DND-41 (cell line): ENCODE measurements at regions not wholly inside any gene's neighbourhood (a gene's known extent, or its start where the extent isn't known, plus 50 kb on each side); places are given as distances from the start of the nearest gene placed in this dataset.

ENCODE experiments used
- ATAC-seq: fragments of 200-7000 bp; cut with Tn5 transposase; 3 replicates; pipeline ENCODE4 v1.9.1; 2021; ENCODE audit warnings: low read depth; ENCODE audit not compliant: insufficient read depth
- DNase-seq: peaks from one replicate; pipeline ENCODE4 v3.0.0-alpha.2; 2020
- H2AFZ ChIP-seq: 2 replicates; pipeline ENCODE4 v1.6.0; 2012; ENCODE audit warnings: low read depth, low read length
- H3K27ac ChIP-seq: 2 replicates; pipeline ENCODE4 v1.5.1; 2012; ENCODE audit warnings: low read length, inconsistent platforms
- H3K27me3 ChIP-seq: fragments of 200-600 bp; sonication (generic); 2 replicates; pipeline ENCODE4 v1.6.0; 2012; ENCODE audit warnings: low read length, mild to moderate bottlenecking, inconsistent platforms; ENCODE audit not compliant: insufficient read depth, poor library complexity
- H3K36me3 ChIP-seq: 2 replicates; pipeline ENCODE4 v1.5.1; 2012; ENCODE audit warnings: low read length, inconsistent platforms; ENCODE audit not compliant: insufficient read depth
- H3K4me1 ChIP-seq: 2 replicates; pipeline ENCODE4 v1.5.1; 2012; ENCODE audit warnings: mild to moderate bottlenecking, low read length; ENCODE audit not compliant: insufficient read depth
- H3K4me2 ChIP-seq: 2 replicates; pipeline ENCODE4 v1.6.0; 2012; ENCODE audit warnings: mild to moderate bottlenecking, moderate library complexity, low read length, inconsistent platforms; ENCODE audit not compliant: insufficient read depth
- H3K4me3 ChIP-seq, 2 experiments: fragments of 200-600 bp in 1 of 2; shearing (Covaris generic) in 1 of 2; 2 replicates each; pipeline ENCODE4 v1.5.1; 2012 to 2016; ENCODE audit warnings: inconsistent platforms in 2 of 2, low read length in 2 of 2, mild to moderate bottlenecking in 2 of 2, low read depth in 1 of 2, moderate library complexity in 1 of 2
- H3K79me2 ChIP-seq: 2 replicates; pipeline ENCODE4 v1.6.0; 2012; ENCODE audit warnings: low read length, inconsistent platforms; ENCODE audit not compliant: insufficient read depth
- H3K9ac ChIP-seq: 2 replicates; pipeline ENCODE4 v1.6.0; 2012; ENCODE audit warnings: low read depth, mild to moderate bottlenecking, inconsistent platforms, low read length, moderate library complexity
- H3K9me3 ChIP-seq: 2 replicates; pipeline ENCODE4 v1.5.1; 2012; ENCODE audit warnings: low read length, moderate library complexity, mild to moderate bottlenecking, inconsistent platforms; ENCODE audit not compliant: insufficient read depth, severe bottlenecking
- H4K20me1 ChIP-seq: 2 replicates; pipeline ENCODE4 v1.6.0; 2012; ENCODE audit warnings: low read length; ENCODE audit not compliant: insufficient read depth
- EZH2 ChIP-seq: IDR thresholded peaks from 3 replicates; pipeline ENCODE4 v1.6.1; 2012; ENCODE audit warnings: borderline replicate concordance, low read depth, mild to moderate bottlenecking, moderate library complexity, low read length, inconsistent platforms; ENCODE audit not compliant: severe bottlenecking
- TF ChIP-seq, protein P1 (sequence below): IDR thresholded peaks from 2 replicates; pipeline ENCODE4 v1.5.1; 2012; ENCODE audit warnings: borderline replicate concordance, low read length, moderate library complexity, mild to moderate bottlenecking; ENCODE audit not compliant: poor library complexity, severe bottlenecking; ENCODE audit errors: extremely low read depth

GRCh38 chr5:96016216-96016615 is 54.6 kb upstream of the ELL2 start:
- H3K4me2 ChIP-seq = no peak overlapping the region
- no peak overlapping the region for H3K27ac ChIP-seq
- H3K79me2 ChIP-seq = no peaks in the 10 kb centered on the region
- H3K36me3 ChIP-seq = no peaks in the 10 kb centered on the region
- no peak overlapping the region for H3K9ac ChIP-seq
- TF ChIP-seq EZH2 = no peak
- TF ChIP-seq, protein P1, sequence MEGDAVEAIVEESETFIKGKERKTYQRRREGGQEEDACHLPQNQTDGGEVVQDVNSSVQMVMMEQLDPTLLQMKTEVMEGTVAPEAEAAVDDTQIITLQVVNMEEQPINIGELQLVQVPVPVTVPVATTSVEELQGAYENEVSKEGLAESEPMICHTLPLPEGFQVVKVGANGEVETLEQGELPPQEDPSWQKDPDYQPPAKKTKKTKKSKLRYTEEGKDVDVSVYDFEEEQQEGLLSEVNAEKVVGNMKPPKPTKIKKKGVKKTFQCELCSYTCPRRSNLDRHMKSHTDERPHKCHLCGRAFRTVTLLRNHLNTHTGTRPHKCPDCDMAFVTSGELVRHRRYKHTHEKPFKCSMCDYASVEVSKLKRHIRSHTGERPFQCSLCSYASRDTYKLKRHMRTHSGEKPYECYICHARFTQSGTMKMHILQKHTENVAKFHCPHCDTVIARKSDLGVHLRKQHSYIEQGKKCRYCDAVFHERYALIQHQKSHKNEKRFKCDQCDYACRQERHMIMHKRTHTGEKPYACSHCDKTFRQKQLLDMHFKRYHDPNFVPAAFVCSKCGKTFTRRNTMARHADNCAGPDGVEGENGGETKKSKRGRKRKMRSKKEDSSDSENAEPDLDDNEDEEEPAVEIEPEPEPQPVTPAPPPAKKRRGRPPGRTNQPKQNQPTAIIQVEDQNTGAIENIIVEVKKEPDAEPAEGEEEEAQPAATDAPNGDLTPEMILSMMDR = no peak
- DNase-seq (no peak), ATAC-seq (no peak)
- no peaks in the 10 kb centered on the region for H3K27me3 ChIP-seq
- no peaks in the 10 kb centered on the region for H4K20me1 ChIP-seq
- no peaks in the 10 kb centered on the region for H3K9me3 ChIP-seq
- no peak overlapping the region for H3K4me3 ChIP-seq
- no peak overlapping the region for H2AFZ ChIP-seq
- no peaks in the 10 kb centered on the region for H3K4me1 ChIP-seq

DNA sequence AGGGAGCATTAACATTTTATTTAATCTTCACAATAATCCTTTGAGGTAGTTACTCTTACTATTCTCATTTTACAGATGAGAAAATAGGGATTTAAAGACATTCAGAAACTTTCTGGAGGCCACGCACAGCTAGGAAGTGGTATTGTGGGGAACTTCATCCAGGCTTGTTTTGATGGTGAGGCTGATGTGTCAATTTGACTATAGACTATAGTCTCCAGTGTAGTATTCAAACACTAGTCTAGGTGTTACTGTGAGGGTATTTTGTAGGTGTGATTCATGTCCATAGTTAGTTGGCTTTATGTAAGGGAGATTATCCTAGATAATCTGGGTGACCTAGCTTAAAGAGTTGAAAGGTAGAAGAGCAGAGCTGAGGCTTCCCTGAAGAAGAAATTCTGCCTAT is 54.1 kb upstream of the ELL2 start:
- no peak overlapping the region for H2AFZ ChIP-seq
- ATAC-seq (peak; percentile 48; the same call in 2 of the 3 replicates), DNase-seq (no peak)
- TF ChIP-seq EZH2 = no peak
- TF ChIP-seq, protein P1 = no peak
- H3K27me3 ChIP-seq = no peaks in the 10 kb centered on the region
- no peak overlapping the region for H3K4me3 ChIP-seq
- no peak overlapping the region for H3K4me2 ChIP-seq
- no peak overlapping the region for H3K27ac ChIP-seq
- no peaks in the 10 kb centered on the region for H3K79me2 ChIP-seq
- no peaks in the 10 kb centered on the region for H3K4me1 ChIP-seq
- no peaks in the 10 kb centered on the region for H3K9me3 ChIP-seq
- no peak overlapping the region for H3K9ac ChIP-seq
- no peaks in the 10 kb centered on the region for H3K36me3 ChIP-seq
- no peaks in the 10 kb centered on the region for H4K20me1 ChIP-seq

DNA sequence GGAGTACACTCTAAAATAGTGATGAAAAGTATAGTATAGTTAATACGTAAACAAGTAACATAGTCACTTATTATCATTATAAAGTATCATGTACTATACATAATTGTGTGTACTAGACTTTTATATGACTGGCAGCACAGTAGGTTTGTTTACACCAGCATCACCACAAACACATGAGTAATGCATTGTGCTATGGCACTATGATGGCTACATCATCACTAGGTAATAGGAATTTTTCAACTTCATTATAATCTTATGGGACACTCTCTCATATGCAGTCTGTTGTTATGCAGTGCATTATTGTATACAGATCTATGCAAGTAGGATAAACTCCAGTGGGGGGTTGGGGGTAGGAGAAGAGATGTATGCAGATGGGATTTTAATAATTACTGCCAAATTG is 52.7 kb upstream of the ELL2 start:
- H3K79me2 ChIP-seq = no peaks in the 10 kb centered on the region
- DNase-seq (no peak), ATAC-seq (no peak)
- H4K20me1 ChIP-seq = no peaks in the 10 kb centered on the region
- H2AFZ ChIP-seq = no peak overlapping the region
- H3K4me3 ChIP-seq = no peak overlapping the region
- no peak overlapping the region for H3K27ac ChIP-seq
- H3K4me2 ChIP-seq = no peak overlapping the region
- H3K9ac ChIP-seq = no peak overlapping the region
- no peaks in the 10 kb centered on the region for H3K27me3 ChIP-seq
- H3K4me1 ChIP-seq = no peaks in the 10 kb centered on the region
- H3K9me3 ChIP-seq = no peaks in the 10 kb centered on the region
- no peaks in the 10 kb centered on the region for H3K36me3 ChIP-seq
- TF ChIP-seq, protein P1 = no peak
- no peak for TF ChIP-seq EZH2

DNA sequence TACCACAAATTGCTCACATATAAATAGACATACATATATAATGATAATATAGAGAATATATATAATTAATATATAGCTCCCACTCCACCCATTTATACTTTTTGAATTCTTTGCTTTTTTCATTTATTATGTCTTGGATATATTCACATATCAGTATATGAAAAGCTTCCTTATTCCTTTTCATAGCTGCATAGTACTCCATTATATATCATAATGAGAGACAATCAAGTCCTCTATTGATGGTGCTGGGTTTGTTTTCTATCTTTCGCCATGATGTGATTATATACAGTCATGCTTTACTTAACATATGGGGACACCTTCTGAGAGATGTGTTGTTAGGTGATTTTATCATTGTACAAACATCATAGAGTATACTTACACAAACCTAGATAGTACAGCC is 51.6 kb upstream of the ELL2 start:
- ATAC-seq = no peak
- TF ChIP-seq, protein P1 = no peak
- no peak for TF ChIP-seq EZH2

More for the DNA sequence above, 51.6 kb upstream of the ELL2 start:
- Histone ChIP-seq H3K4me3 (no peak overlapping the region), H3K9ac (no peak overlapping the region), H3K27ac (no peak overlapping the region), H3K4me1 (no peaks in the 10 kb centered on the region), H3K27me3 (no peaks in the 10 kb centered on the region), H3K9me3 (no peaks in the 10 kb centered on the region), H2AFZ (no peak overlapping the region), H4K20me1 (no peaks in the 10 kb centered on the region), H3K79me2 (no peaks in the 10 kb centered on the region), H3K36me3 (no peaks in the 10 kb centered on the region), H3K4me2 (no peak overlapping the region)
- no peak for DNase-seq
